GM12864 (cell line): ENCODE measurements at regions not wholly inside any gene's neighbourhood (a gene's known extent, or its start where the extent isn't known, plus 50 kb on each side); places are given as distances from the start of the nearest gene placed in this dataset.

Experiments used
- DNase-seq: peaks from one replicate; pipeline ENCODE4 v3.0.0-alpha.2; 2011; ENCODE audit warnings: low read depth
- H3K4me3 ChIP-seq: 2 replicates; pipeline ENCODE4 v1.5.1; 2011; ENCODE audit warnings: mild to moderate bottlenecking, low read depth, low read length, control low read depth
- CTCF ChIP-seq: IDR thresholded peaks from 2 replicates; pipeline ENCODE4 v1.5.1; 2011; ENCODE audit warnings: low read depth, mild to moderate bottlenecking, moderate library complexity, low read length, control low read depth, inconsistent platforms; ENCODE audit errors: missing control alignments

- H3K4me3 ChIP-seq = no peak overlapping the region
- no peak for TF ChIP-seq CTCF
- no peak for DNase-seq
Measured at GRCh38 chr12:127625176-127625771, 641.7 kb upstream of the TMEM132C start.

GRCh38 chr12:127628645-127629044 is 638.3 kb upstream of the TMEM132C start:
- no peak overlapping the region for H3K4me3 ChIP-seq
- TF ChIP-seq CTCF = no peak
- DNase-seq = no peak

- TF ChIP-seq CTCF = no peak
- no peak overlapping the region for H3K4me3 ChIP-seq
- DNase-seq = no peak
Measured at GRCh38 chr12:127629066-127629820, 637.7 kb upstream of the TMEM132C start.

- no peak overlapping the region for H3K4me3 ChIP-seq
- no peak for TF ChIP-seq CTCF
- no peak for DNase-seq
Measured at GRCh38 chr12:127632461-127632860, 634.5 kb upstream of the TMEM132C start.

- no peak overlapping the region for H3K4me3 ChIP-seq
- no peak for TF ChIP-seq CTCF
- DNase-seq = no peak
Measured at GRCh38 chr12:127635838-127636237, 631.1 kb upstream of the TMEM132C start.

- DNase-seq = no peak
- TF ChIP-seq CTCF = no peak
- no peak overlapping the region for H3K4me3 ChIP-seq
Measured at GRCh38 chr12:127636882-127637281, 630.1 kb upstream of the TMEM132C start.
